GM18870 (cell line): ENCODE measurements at regions not wholly inside any gene's neighbourhood (a gene's known extent, or its start where the extent isn't known, plus 50 kb on each side); places are given as distances from the start of the nearest gene placed in this dataset.
"Not testable (repeated sequence)": the region's sequence is repeated elsewhere in the genome, so short reads cannot be mapped to it uniquely, and the experiment has no call there.

Source experiments
- ATAC-seq: cut with Tn5 transposase; IDR thresholded peaks from one replicate; pipeline ENCODE4 v1.9.1; 2021; ENCODE audit warnings: moderate library complexity; ENCODE audit not compliant: unreplicated experiment

GRCh38 chr6:56904068-56904467 lies 50.8 kb upstream of the BEND6 start:
- peak; percentile 15 for ATAC-seq

- no peak for ATAC-seq
These were observed 52.1 kb upstream of the BEND6 start for GRCh38 chr6:56902641-56903464.

- no peak for ATAC-seq
These were observed 54.1 kb upstream of the BEND6 start for GRCh38 chr6:56900784-56901183.

GRCh38 chr6:56899753-56900152 lies 55.2 kb upstream of the BEND6 start:
- ATAC-seq = no peak

GRCh38 chr6:56899311-56899710 lies 55.6 kb upstream of the BEND6 start:
- ATAC-seq = no peak

GRCh38 chr6:56897789-56898529 lies 56.9 kb upstream of the BEND6 start:
- ATAC-seq = no peak

- no peak for ATAC-seq
These were observed 63.2 kb upstream of the BEND6 start for GRCh38 chr6:56891754-56892153.

- peak; percentile 98 for ATAC-seq
These were observed 64.1 kb upstream of the BEND6 start for GRCh38 chr6:56890683-56891429.

- no peak for ATAC-seq
These were observed 64.8 kb upstream of the BEND6 start for GRCh38 chr6:56890066-56890465.

- no peak for ATAC-seq
These were observed 65.4 kb upstream of the BEND6 start for GRCh38 chr6:56889492-56889891.

GRCh38 chr6:56888687-56889086 lies 66.2 kb upstream of the BEND6 start:
- no peak for ATAC-seq

- no peak for ATAC-seq
These were observed 67.8 kb upstream of the BEND6 start for GRCh38 chr6:56887086-56887485.

GRCh38 chr6:56877922-56878321 lies 77.0 kb upstream of the BEND6 start:
- no peak for ATAC-seq

GRCh38 chr6:56875961-56876360 lies 78.9 kb upstream of the BEND6 start:
- no peak for ATAC-seq

GRCh38 chr6:56875523-56875922 lies 79.4 kb upstream of the BEND6 start:
- ATAC-seq = no peak

- no peak for ATAC-seq
These were observed 80.6 kb upstream of the BEND6 start for GRCh38 chr6:56874328-56874727.

- not testable (repeated sequence) for ATAC-seq
These were observed 84.9 kb upstream of the BEND6 start for GRCh38 chr6:56870053-56870452.

GRCh38 chr6:56869346-56869745 lies 85.6 kb upstream of the BEND6 start:
- no peak for ATAC-seq

GRCh38 chr6:56868687-56869086 lies 86.2 kb upstream of the BEND6 start:
- no peak for ATAC-seq

GRCh38 chr6:56866917-56867522 lies 87.9 kb upstream of the BEND6 start:
- ATAC-seq = no peak
